NCI-H1436 treated with DMSO at 0.1 percent for 48 hours (cell line): ENCODE measurements at regions not wholly inside any gene's neighbourhood (a gene's known extent, or its start where the extent isn't known, plus 50 kb on each side); places are given as distances from the start of the nearest gene placed in this dataset.

Source experiments
- DNase-seq: peaks from one replicate; lab custom pipeline; 2025; lab: John Stamatoyannopoulos, UW

- DNase-seq: no peak
Measured at GRCh38 chr5:106241409-106241808, 1429.3 kb downstream of the EFNA5 start.

DNA sequence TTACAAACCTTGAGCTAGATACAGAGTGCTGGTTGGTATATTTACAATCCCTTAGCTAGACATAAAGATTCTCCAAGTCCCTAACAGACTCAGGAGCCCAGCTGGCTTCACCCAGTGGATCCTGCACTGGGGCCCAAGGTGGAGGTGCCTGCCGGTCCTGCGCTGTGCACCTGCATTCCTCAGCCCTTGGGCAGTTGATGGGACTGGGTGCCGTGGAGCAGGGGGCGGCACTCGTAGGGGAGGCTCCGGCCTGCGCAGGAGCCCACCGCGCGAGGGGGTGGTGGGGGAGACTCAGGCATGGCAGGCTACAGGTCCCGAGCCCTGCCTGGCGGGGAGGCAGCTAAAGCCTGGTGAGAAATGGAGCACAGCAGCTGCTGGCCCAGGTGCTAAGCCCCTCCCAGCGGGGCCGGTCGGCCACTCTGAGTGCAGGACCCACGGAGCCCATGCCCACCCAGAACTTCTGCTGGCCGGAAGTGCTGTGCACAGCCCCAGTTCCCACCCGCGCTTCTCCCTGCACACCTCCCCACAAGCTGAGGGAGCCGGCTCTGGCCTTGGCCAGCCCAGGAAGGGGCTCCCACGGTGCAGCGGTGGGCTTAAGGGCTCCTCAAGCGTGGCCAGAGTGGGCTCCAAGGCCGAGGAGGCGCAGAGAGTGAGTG lies 1464.7 kb downstream of the EFNA5 start:
- no peak for DNase-seq

GRCh38 chr5:106202035-106202434 lies 1468.7 kb downstream of the EFNA5 start:
- DNase-seq: no peak

GRCh38 chr5:106200971-106201370 lies 1469.8 kb downstream of the EFNA5 start:
- DNase-seq: no peak

GRCh38 chr5:106195679-106196474 lies 1474.9 kb downstream of the EFNA5 start:
- DNase-seq: no peak

DNA sequence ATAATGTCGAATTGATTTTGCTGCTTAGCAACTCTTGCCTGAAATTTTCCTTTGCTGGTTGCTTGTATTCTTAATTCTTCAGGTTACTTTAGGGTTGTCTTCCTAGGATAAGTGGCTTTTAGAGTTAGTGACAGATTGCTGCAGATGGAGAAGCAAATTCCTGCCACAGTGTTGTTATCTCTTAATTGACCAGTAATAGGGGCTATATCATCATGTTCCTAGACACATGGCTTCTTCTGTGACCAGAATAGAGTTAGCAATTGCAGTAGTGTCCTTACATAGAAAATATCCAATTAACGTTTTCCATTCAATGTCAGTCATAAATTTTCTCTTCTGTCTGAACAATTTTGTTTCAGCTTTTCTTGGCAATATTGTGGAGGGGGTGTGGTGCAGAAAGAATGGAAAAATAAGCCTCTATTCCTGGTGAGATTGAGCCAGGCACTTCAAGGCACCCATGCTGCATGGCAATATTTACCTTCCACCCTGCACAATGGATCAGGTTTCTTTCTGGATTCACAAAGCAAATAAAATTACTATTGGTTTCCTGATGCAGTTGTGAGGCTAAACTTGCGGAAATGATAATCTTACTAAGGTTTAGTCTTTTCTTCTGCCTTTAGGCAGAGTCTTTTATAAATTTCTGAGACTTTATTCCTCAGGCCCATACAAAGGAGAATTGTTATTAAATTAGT lies 1481.5 kb downstream of the EFNA5 start:
- peak; percentile 81 for DNase-seq

DNA sequence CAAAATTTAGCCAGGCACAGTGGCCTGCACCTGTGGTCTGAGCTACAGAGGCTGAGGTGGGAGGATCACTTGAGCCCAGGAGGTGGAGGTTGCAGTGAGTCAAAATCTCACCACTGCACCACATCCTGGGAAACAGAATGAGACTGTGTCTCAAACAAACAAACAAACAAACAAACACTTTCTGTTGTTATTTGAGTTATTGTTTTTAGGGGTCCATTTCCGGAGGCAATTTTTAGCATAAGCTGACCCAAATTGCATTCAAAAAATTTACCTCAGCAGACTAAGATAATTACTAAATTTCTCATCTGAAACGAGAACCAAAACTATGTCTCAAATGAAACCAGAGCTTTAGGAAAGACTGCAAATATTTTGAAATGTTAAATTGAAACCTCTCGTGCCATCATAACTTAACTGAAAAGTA lies 1485.1 kb downstream of the EFNA5 start:
- DNase-seq: no peak

- no peak for DNase-seq
Measured at GRCh38 chr5:106174903-106175302, 1495.8 kb downstream of the EFNA5 start.

DNA sequence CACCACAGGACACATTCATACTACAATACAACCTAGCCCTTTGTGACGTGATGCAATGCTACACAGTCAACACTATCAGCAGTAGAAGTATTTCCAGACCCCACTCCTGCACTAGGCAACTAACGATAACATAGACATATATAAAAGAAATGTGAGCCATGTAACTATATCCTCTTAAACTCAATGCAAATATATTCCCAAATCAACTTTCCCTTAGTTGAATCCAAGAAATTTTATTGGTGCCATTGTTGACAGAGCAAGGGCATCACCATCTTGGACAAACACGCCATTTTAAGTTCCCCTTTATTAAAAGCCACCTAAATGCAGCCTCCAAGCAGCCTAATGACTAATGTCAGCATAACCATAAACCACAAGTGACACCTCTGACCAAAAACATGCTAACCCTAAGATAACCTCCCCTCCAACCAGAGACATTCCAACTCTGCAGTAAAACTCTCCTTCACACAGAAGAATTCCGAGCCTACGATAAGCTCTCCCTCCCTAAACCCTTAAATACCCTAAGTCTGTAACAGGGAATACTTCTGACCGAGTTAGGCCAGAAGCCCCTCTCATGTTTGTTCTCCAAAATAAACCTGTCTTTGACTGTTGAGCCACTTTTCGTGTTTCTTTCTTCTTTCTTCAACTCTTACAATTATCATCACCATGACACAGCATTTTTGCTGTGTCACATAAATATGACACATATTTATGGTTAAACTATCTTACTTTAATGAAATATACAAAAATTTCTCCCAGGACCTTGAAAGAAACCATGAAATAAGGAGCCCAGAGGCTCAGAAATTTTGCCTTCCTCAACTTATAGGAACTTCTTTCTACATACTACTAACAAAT lies 1497.8 kb downstream of the EFNA5 start:
- DNase-seq: no peak

GRCh38 chr5:106171708-106172107 lies 1499.0 kb downstream of the EFNA5 start:
- no peak for DNase-seq

- no peak for DNase-seq
Measured at GRCh38 chr5:106171132-106171531, 1499.6 kb downstream of the EFNA5 start.

GRCh38 chr5:106167766-106168165 lies 1503.0 kb downstream of the EFNA5 start:
- DNase-seq: no peak

- no peak for DNase-seq
Measured at GRCh38 chr5:106163233-106163632, 1507.5 kb downstream of the EFNA5 start.

GRCh38 chr5:106159616-106160015 lies 1511.1 kb downstream of the EFNA5 start:
- DNase-seq: no peak

DNA sequence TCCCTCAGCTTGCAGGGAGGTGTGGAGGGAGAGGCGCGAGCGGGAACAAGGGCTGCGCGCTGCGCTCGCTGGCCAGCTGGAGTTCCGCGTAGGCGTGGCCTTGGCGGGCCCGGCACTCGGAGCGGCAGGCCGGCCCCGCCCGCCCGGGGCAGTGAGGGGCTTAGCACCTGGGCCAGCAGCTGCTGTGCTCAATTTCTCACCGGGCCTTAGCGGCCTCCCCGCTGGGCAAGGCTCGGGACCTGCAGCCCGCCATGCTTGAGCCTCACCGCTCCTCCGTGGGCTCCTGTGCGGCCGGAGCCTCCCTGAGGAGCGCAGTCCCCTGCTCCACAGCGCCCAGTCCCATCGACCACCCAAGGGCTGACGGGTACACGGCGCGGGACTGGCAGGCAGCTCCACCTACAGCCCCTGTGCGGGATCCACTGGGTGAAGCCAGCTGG lies 1516.4 kb downstream of the EFNA5 start:
- DNase-seq: no peak

- DNase-seq: no peak
Measured at GRCh38 chr5:106152569-106152968, 1518.2 kb downstream of the EFNA5 start.

GRCh38 chr5:106142116-106142515 lies 1528.6 kb downstream of the EFNA5 start:
- no peak for DNase-seq

DNA sequence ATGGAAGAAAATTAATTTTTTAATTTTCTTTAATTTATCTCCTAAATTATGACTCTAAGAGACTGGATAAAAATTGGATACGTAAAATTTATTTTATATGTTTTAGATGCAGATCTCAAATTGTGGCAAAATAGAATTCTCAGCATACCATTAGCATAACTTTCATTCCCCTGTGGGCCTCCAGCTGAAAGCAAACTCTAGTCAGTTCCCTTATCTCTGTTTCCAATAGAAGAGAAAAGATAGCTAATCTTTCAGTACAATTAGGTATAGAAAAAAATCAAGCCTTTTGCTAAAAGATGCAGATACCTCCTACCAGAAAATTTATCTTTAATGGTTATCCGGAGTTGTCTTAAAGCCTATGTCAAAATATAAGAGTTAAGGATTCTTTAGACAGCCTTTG lies 1530.6 kb downstream of the EFNA5 start:
- DNase-seq: no peak

DNA sequence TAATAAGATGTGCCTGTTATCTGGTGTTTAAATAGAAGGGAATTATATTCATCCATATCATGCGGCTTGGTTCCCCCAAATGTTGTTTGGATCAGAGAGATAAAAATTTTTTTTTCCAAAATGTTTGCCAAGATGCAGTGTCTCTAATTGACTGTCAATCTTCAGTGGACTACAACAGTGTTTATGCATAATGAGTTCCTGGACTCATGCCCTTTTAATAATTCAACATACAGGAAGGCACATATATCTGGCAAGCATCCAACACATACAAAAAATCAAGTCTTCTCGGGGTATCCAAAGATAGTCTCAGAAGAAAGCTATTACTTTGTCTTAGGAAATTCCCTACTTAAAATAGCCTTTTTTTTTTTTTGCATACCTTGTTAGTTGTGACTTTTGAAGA lies 1534.7 kb downstream of the EFNA5 start:
- DNase-seq: no peak

DNA sequence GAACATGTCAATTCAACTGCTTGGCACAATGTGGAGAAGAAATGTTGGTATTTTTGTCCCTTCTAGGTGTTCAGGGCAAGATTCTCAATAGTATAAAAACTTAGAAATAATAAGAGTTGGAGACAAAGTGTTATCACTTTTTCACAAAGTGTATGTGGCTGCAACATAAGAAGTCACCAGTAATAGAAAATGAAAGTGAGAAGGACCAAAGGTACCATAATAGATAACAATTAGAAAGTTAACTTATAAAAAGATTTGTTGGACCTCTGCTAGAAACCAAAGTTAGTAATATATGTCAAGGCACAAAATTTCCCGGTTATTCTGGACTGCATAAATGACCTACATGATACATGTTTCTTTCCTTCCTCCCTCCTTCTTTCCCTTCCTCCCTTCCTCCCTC lies 1535.3 kb downstream of the EFNA5 start:
- DNase-seq: no peak

GRCh38 chr5:106134549-106134948 lies 1536.2 kb downstream of the EFNA5 start:
- no peak for DNase-seq

DNA sequence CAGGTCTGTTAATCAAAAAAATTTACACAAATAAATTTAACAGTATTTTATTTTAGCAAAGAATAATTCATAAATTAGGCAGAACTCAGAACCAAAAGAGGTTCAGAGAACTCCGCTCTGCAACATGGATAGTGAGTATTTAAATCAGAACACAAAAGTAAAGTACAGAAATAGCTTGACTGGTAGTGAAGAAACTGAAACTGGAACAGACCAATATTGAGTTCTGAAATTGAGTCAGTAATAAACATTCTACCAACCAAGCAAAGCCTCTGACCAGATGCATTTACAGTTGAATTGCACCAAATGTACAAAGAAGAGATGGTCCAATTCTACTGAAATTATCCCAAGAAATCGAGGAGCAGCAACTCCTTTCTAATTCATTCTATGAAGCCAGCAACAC lies 1542.8 kb downstream of the EFNA5 start:
- no peak for DNase-seq
